RWPE2 (cell line): ENCODE measurements at regions not wholly inside any gene's neighbourhood (a gene's known extent, or its start where the extent isn't known, plus 50 kb on each side); places are given as distances from the start of the nearest gene placed in this dataset.

Source experiments
- ATAC-seq: fragments of 200-7000 bp; cut with Tn5 transposase; 3 replicates; pipeline ENCODE4 v1.9.1; 2021; ENCODE audit warnings: low read depth
- DNase-seq: peaks from one replicate; pipeline ENCODE4 v3.0.0-alpha.2; 2020; ENCODE audit warnings: low spot score
- H3K27ac ChIP-seq: fragments of 450-650 bp; 2 replicates; pipeline ENCODE4 v1.5.1; 2017; ENCODE audit warnings: mild to moderate bottlenecking; ENCODE audit not compliant: poor library complexity, severe bottlenecking
- H3K27me3 ChIP-seq: fragments of 250-450 bp; sonication (Bioruptor Pico); 2 replicates; pipeline ENCODE4 v1.5.1; 2021; ENCODE audit warnings: mild to moderate bottlenecking, moderate library complexity; ENCODE audit not compliant: insufficient read depth, poor library complexity, severe bottlenecking
- H3K36me3 ChIP-seq: fragments of 250-450 bp; sonication (Bioruptor Pico); 2 replicates; pipeline ENCODE4 v1.5.1; 2020; ENCODE audit warnings: low read depth, mild to moderate bottlenecking, moderate library complexity
- H3K4me1 ChIP-seq: fragments of 250-450 bp; sonication (Bioruptor Pico); 2 replicates; pipeline ENCODE4 v1.5.1; 2021; ENCODE audit warnings: mild to moderate bottlenecking, moderate library complexity; ENCODE audit not compliant: insufficient read depth, poor library complexity, severe bottlenecking
- H3K4me3 ChIP-seq: fragments of 250-450 bp; sonication (Bioruptor Pico); 2 replicates; pipeline ENCODE4 v1.5.1; 2021; ENCODE audit warnings: mild to moderate bottlenecking, moderate library complexity; ENCODE audit not compliant: severe bottlenecking
- H3K9me3 ChIP-seq: fragments of 250-450 bp; sonication (Bioruptor Pico); 2 replicates; pipeline ENCODE4 v1.5.1; 2021; ENCODE audit warnings: mild to moderate bottlenecking, moderate library complexity; ENCODE audit not compliant: severe bottlenecking
- TF ChIP-seq, protein P1 (sequence below): fragments of 450-650 bp; IDR thresholded peaks from one replicate; pipeline ENCODE4 v1.5.1; 2017; ENCODE audit warnings: mild to moderate bottlenecking, moderate library complexity; ENCODE audit not compliant: poor library complexity, severe bottlenecking

DNA sequence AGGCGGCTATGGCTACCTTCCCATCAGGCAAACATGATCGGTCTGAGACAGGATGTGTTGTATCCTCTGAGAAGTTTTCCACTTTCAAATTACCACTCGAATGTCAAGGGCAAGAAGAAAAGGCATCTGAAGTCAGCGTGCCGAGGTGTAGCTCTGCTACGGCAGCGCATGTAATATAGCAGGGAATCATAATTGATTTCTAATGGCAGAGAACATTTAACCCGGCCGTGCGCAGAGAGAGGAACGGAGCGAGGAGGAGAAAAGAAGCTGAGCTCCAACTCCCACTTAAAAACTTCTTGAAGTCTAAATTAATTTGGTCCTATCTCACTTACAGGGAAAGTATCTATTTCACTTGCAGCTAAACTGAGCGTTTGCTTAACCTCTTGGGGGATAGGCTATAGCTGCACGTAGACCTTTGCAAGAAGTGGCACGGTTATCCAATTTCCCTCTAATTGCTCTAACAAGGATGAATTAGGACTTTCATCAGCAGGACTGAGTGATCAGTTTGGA is 137.3 kb upstream of the KIRREL3 start:
- Histone ChIP-seq H3K27me3 (peaks cover 10% of the 10 kb centered on the region), H3K4me3 (no peak overlapping the region), H3K27ac (no peak overlapping the region), H3K36me3 (no peaks in the 10 kb centered on the region), H3K4me1 (no peaks in the 10 kb centered on the region), H3K9me3 (no peaks in the 10 kb centered on the region)
- DNase-seq (no peak), ATAC-seq (no peak)
- TF ChIP-seq, protein P1, sequence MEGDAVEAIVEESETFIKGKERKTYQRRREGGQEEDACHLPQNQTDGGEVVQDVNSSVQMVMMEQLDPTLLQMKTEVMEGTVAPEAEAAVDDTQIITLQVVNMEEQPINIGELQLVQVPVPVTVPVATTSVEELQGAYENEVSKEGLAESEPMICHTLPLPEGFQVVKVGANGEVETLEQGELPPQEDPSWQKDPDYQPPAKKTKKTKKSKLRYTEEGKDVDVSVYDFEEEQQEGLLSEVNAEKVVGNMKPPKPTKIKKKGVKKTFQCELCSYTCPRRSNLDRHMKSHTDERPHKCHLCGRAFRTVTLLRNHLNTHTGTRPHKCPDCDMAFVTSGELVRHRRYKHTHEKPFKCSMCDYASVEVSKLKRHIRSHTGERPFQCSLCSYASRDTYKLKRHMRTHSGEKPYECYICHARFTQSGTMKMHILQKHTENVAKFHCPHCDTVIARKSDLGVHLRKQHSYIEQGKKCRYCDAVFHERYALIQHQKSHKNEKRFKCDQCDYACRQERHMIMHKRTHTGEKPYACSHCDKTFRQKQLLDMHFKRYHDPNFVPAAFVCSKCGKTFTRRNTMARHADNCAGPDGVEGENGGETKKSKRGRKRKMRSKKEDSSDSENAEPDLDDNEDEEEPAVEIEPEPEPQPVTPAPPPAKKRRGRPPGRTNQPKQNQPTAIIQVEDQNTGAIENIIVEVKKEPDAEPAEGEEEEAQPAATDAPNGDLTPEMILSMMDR: no peak

DNA sequence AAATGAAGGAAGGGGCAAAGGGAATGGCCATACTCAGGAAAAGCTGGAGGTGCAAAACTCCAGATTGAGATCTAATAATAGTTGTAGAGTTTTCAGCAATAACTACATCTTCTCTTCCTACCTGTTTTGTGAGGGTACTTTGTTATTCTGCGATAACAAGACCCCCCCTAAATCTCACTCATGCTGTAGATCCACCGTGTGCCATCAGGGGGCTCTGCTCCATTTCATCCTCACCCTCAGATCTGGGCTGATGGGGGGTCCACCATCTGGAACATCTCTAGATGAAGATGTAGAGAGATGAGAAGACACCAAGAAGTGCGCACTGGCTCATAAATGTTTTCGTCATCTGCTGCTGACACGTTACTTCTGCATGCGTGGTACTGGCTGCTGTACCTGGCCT is 135.9 kb upstream of the KIRREL3 start:
- Histone ChIP-seq H3K27me3 (peaks cover 10% of the 10 kb centered on the region), H3K4me3 (no peak overlapping the region), H3K4me1 (no peaks in the 10 kb centered on the region), H3K9me3 (no peaks in the 10 kb centered on the region), H3K27ac (no peak overlapping the region), H3K36me3 (no peaks in the 10 kb centered on the region)
- DNase-seq (no peak), ATAC-seq (no peak)
- TF ChIP-seq, protein P1: no peak

DNA sequence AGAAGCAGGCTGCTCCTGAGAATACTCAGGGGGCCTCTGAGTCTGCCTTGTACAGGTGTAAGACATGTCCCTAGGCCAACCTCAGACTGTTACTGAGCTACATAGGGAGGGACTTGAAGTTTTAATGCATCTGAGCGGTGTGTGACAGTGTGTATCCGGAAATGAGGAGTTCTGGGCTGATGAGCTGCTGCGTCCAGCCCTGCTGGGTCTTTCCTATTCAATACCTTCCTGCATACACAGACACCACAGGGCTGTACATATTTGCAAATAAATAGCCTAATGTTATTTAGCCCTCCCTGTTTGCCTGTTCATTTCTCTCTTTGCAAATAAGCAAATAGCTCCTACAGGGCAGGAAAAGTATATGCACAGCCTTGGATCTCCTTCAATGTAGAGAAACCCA is 134.7 kb upstream of the KIRREL3 start:
- peaks cover 10% of the 10 kb centered on the region for H3K27me3 ChIP-seq
- H3K36me3 ChIP-seq: no peaks in the 10 kb centered on the region
- H3K27ac ChIP-seq: no peak overlapping the region
- no peaks in the 10 kb centered on the region for H3K9me3 ChIP-seq
- no peaks in the 10 kb centered on the region for H3K4me1 ChIP-seq
- no peak for ATAC-seq
- DNase-seq: no peak
- TF ChIP-seq, protein P1: no peak
- no peak overlapping the region for H3K4me3 ChIP-seq

DNA sequence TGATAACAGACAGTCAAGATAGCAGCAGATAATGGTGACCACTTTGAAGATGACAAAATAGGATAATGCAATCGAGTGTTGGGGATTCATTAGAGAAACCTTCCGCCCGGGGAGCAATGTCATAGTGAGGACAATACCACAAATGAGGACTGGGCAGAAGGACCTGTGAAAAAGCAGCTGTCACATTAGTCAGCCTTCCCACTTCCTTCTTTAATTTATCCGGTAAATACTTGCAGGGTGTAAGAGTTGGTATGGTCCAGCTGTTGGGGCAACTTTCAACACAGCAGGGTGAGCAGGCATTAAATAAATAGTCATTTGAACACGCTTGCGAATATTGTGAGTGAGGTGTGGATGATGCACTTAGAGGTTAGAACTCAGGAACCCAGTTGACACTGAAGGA is 132.5 kb upstream of the KIRREL3 start:
- ATAC-seq: no peak
- TF ChIP-seq, protein P1: no peak
- Histone ChIP-seq H3K27me3 (peaks cover 9% of the 10 kb centered on the region), H3K27ac (no peak overlapping the region), H3K4me1 (no peaks in the 10 kb centered on the region), H3K9me3 (no peaks in the 10 kb centered on the region), H3K4me3 (no peak overlapping the region), H3K36me3 (no peaks in the 10 kb centered on the region)
- no peak for DNase-seq

DNA sequence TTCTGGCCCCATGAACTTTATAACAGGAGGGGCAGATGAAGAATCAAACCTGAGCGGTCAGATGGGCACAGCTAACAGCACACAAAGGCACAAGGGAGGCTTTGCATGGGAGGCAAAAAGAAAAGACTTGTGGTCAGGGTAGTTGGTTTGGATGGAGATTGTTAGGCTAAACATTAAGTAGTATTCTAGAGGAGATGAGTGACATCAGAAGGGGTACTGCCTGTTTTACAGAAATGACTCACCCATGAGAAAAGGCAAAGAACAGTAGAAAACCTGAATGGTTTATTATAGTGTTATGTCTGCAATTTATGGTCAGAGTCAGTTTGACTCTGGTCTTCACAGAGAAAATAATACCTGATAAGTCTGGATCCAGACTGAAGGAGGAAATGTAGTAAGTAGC is 129.8 kb upstream of the KIRREL3 start:
- H3K4me1 ChIP-seq: no peaks in the 10 kb centered on the region
- H3K36me3 ChIP-seq: no peaks in the 10 kb centered on the region
- DNase-seq (no peak), ATAC-seq (no peak)
- no peak overlapping the region for H3K27ac ChIP-seq
- H3K9me3 ChIP-seq: no peaks in the 10 kb centered on the region
- TF ChIP-seq, protein P1: no peak
- H3K27me3 ChIP-seq: no peaks in the 10 kb centered on the region
- no peak overlapping the region for H3K4me3 ChIP-seq
